ENCODE measurements at regions not wholly inside any gene's neighbourhood (a gene's known extent, or its start where the extent isn't known, plus 50 kb on each side); places are given as distances from the start of the nearest gene placed in this dataset.

GRCh38 chr10:108358912-108359311 lies 1194.4 kb upstream of the SORCS1 start:
- no peak overlapping the region for H3K4me3 ChIP-seq (ENCODE audit: low read length, poor library complexity, severe bottlenecking)
- H3K36me3 ChIP-seq (ENCODE audit: insufficient read depth, low read length): no peaks in the 10 kb centered on the region
- no peak overlapping the region for H2AFZ ChIP-seq (ENCODE audit: low read length)
- no peak overlapping the region for H3K9ac ChIP-seq (ENCODE audit: low read depth, low read length, poor library complexity, severe bottlenecking)
- no peak overlapping the region for H3K4me2 ChIP-seq (ENCODE audit: low read depth, low read length, poor library complexity, severe bottlenecking)
- 0 out of 2 replicates have a peak, but pooled peaks cover 2% of the 10 kb centered on the region for H3K9me3 ChIP-seq (ENCODE audit: insufficient read depth, low read depth, low read length)
- no peaks in the 10 kb centered on the region for H3K79me2 ChIP-seq (ENCODE audit: insufficient read depth, low read length)
- TF ChIP-seq, protein P1, sequence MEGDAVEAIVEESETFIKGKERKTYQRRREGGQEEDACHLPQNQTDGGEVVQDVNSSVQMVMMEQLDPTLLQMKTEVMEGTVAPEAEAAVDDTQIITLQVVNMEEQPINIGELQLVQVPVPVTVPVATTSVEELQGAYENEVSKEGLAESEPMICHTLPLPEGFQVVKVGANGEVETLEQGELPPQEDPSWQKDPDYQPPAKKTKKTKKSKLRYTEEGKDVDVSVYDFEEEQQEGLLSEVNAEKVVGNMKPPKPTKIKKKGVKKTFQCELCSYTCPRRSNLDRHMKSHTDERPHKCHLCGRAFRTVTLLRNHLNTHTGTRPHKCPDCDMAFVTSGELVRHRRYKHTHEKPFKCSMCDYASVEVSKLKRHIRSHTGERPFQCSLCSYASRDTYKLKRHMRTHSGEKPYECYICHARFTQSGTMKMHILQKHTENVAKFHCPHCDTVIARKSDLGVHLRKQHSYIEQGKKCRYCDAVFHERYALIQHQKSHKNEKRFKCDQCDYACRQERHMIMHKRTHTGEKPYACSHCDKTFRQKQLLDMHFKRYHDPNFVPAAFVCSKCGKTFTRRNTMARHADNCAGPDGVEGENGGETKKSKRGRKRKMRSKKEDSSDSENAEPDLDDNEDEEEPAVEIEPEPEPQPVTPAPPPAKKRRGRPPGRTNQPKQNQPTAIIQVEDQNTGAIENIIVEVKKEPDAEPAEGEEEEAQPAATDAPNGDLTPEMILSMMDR (conservative IDR thresholded peaks at IDR 0.05; ENCODE audit: low read length): no peak
- TF ChIP-seq EZH2phosphoT487 (IDR thresholded peaks at IDR 0.05; ENCODE audit: borderline replicate concordance): no peak
- H3F3A ChIP-seq (ENCODE audit: low read depth): no peaks in the 10 kb centered on the region
- no peaks in the 10 kb centered on the region for H3K4me1 ChIP-seq (ENCODE audit: insufficient read depth, low read length, poor library complexity, severe bottlenecking)
- no peaks in the 10 kb centered on the region for H3K9me2 ChIP-seq (replicated peaks; ENCODE audit: low read depth, low read length)
- no peaks in the 10 kb centered on the region for H3K27me3 ChIP-seq (ENCODE audit: insufficient read depth, low read length, poor library complexity, severe bottlenecking)
- no peaks in the 10 kb centered on the region for H4K20me1 ChIP-seq (ENCODE audit: insufficient read depth, low read length, poor library complexity, severe bottlenecking)

DNA sequence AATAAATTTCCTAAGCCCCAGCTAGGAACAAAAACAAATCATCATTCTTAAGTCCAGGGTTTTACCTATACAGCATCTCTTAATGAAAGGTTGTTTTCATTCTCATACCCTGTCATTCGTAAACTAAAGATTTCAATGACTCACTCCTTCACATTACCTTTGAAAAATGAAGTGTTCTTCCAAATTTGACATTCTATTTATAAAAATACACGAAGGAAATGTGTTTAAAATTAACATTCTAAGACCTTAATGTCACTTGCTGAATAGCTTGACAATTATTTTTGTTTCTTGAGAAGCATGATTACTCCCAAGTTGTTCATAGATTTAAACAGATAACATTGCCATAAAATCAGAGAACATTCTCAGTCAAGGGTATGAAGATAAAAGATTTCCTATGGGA lies 1188.3 kb upstream of the SORCS1 start:
- no peaks in the 10 kb centered on the region for H3K9me2 ChIP-seq (replicated peaks; ENCODE audit: low read depth, low read length)
- no peak for TF ChIP-seq EZH2phosphoT487 (IDR thresholded peaks at IDR 0.05; ENCODE audit: borderline replicate concordance)
- TF ChIP-seq, protein P1 (conservative IDR thresholded peaks at IDR 0.05; ENCODE audit: low read length): no peak
- H3F3A ChIP-seq (ENCODE audit: low read depth): no peaks in the 10 kb centered on the region
- no peak overlapping the region for H3K4me2 ChIP-seq (ENCODE audit: low read depth, low read length, poor library complexity, severe bottlenecking)
- H3K4me1 ChIP-seq (ENCODE audit: insufficient read depth, low read length, poor library complexity, severe bottlenecking): no peaks in the 10 kb centered on the region
- H3K79me2 ChIP-seq (ENCODE audit: insufficient read depth, low read length): no peaks in the 10 kb centered on the region
- 0 out of 2 replicates have a peak, but pooled peaks cover 2% of the 10 kb centered on the region for H3K9me3 ChIP-seq (ENCODE audit: insufficient read depth, low read depth, low read length)
- no peaks in the 10 kb centered on the region for H3K27me3 ChIP-seq (ENCODE audit: insufficient read depth, low read length, poor library complexity, severe bottlenecking)
- no peaks in the 10 kb centered on the region for H4K20me1 ChIP-seq (ENCODE audit: insufficient read depth, low read length, poor library complexity, severe bottlenecking)
- H2AFZ ChIP-seq (ENCODE audit: low read length): no peak overlapping the region
- no peak overlapping the region for H3K9ac ChIP-seq (ENCODE audit: low read depth, low read length, poor library complexity, severe bottlenecking)
- H3K4me3 ChIP-seq (ENCODE audit: low read length, poor library complexity, severe bottlenecking): no peak overlapping the region
- H3K36me3 ChIP-seq (ENCODE audit: insufficient read depth, low read length): no peaks in the 10 kb centered on the region

DNA sequence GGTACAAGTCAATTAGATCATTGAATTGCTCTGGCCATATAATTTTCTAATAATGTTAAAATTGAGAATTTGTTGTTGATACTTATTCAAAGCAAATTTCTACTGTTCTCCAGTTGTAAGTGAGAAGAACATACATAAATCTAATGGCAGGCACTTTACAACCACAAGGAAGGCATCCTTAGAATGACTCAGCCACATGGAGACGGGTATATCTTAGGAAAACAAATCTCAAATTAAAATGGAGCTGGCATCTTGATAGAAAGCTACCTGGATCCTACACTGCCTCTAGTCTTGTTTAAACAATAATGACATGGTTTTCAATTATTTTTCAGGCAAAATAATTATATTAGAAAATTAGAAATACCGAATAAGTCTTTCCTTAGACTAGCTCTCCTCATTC lies 1183.7 kb upstream of the SORCS1 start:
- Histone ChIP-seq H3K27me3 (ENCODE audit: insufficient read depth, low read length, poor library complexity, severe bottlenecking) (no peaks in the 10 kb centered on the region), H3K9ac (ENCODE audit: low read depth, low read length, poor library complexity, severe bottlenecking) (no peak overlapping the region), H4K20me1 (ENCODE audit: insufficient read depth, low read length, poor library complexity, severe bottlenecking) (no peaks in the 10 kb centered on the region), H3K79me2 (ENCODE audit: insufficient read depth, low read length) (no peaks in the 10 kb centered on the region), H3F3A (ENCODE audit: low read depth) (no peaks in the 10 kb centered on the region), H2AFZ (ENCODE audit: low read length) (no peak overlapping the region), H3K9me3 (ENCODE audit: insufficient read depth, low read depth, low read length) (0 out of 2 replicates have a peak, but pooled peaks cover 3% of the 10 kb centered on the region), H3K4me2 (ENCODE audit: low read depth, low read length, poor library complexity, severe bottlenecking) (no peak overlapping the region), H3K4me3 (ENCODE audit: low read length, poor library complexity, severe bottlenecking) (no peak overlapping the region), H3K9me2 (replicated peaks; ENCODE audit: low read depth, low read length) (no peaks in the 10 kb centered on the region), H3K4me1 (ENCODE audit: insufficient read depth, low read length, poor library complexity, severe bottlenecking) (no peaks in the 10 kb centered on the region), H3K36me3 (ENCODE audit: insufficient read depth, low read length) (no peaks in the 10 kb centered on the region)
- TF ChIP-seq, protein P1 (conservative IDR thresholded peaks at IDR 0.05; ENCODE audit: low read length): no peak
- no peak for TF ChIP-seq EZH2phosphoT487 (IDR thresholded peaks at IDR 0.05; ENCODE audit: borderline replicate concordance)

Measured in Loucy (cell line).